GM23338 (cell line): ENCODE measurements at regions not wholly inside any gene's neighbourhood (a gene's known extent, or its start where the extent isn't known, plus 50 kb on each side); places are given as distances from the start of the nearest gene placed in this dataset.

Source experiments
- ATAC-seq: fragments of 200-7000 bp; cut with Tn5 transposase; 3 replicates; pipeline ENCODE4 v1.9.1; 2020
- DNase-seq: peaks from one replicate; pipeline ENCODE4 v3.0.0-alpha.2; 2015; ENCODE audit warnings: low spot score
- H2AFZ ChIP-seq: fragments of 200-600 bp; sonication (generic); 2 replicates; pipeline ENCODE4 v1.8.0; 2016; ENCODE audit warnings: antibody characterized with exemption, mild to moderate bottlenecking, moderate library complexity
- H3F3A ChIP-seq: fragments of 200-600 bp; sonication (generic); replicated peaks from 2 replicates; pipeline ENCODE4 v1.8.0; 2017; ENCODE audit warnings: antibody characterized with exemption, mixed run types, low read depth
- H3K27ac ChIP-seq: fragments of 200-600 bp; sonication (generic); 2 replicates; pipeline ENCODE4 v1.6.1; 2016; ENCODE audit warnings: low read depth
- H3K27me3 ChIP-seq: fragments of 200-600 bp; sonication (generic); 2 replicates; pipeline ENCODE4 v1.8.0; 2016; ENCODE audit warnings: mild to moderate bottlenecking, mixed run types, moderate library complexity; ENCODE audit not compliant: insufficient read depth
- H3K36me3 ChIP-seq: fragments of 200-600 bp; sonication (generic); 2 replicates; pipeline ENCODE4 v1.8.0; 2016; ENCODE audit warnings: mild to moderate bottlenecking; ENCODE audit not compliant: insufficient read depth
- H3K4me1 ChIP-seq: fragments of 200-600 bp; sonication (generic); 2 replicates; pipeline ENCODE4 v1.8.0; 2016; ENCODE audit warnings: mild to moderate bottlenecking, moderate library complexity; ENCODE audit not compliant: insufficient read depth
- H3K4me2 ChIP-seq: fragments of 200-600 bp; sonication (generic); 2 replicates; pipeline ENCODE4 v1.7.1; 2017; ENCODE audit warnings: mixed run types
- H3K4me3 ChIP-seq: fragments of 200-600 bp; sonication (generic); 2 replicates; pipeline ENCODE4 v1.6.1; 2016; ENCODE audit warnings: mixed run types
- H3K79me2 ChIP-seq: fragments of 200-600 bp; sonication (generic); replicated peaks from 2 replicates; pipeline ENCODE4 v1.8.0; 2017; ENCODE audit warnings: mild to moderate bottlenecking; ENCODE audit not compliant: insufficient read depth
- H3K9me2 ChIP-seq: fragments of 200-600 bp; sonication (generic); 2 replicates; pipeline ENCODE4 v1.8.0; 2017; ENCODE audit not compliant: insufficient read depth
- H4K20me1 ChIP-seq: fragments of 200-600 bp; sonication (generic); replicated peaks from 2 replicates; pipeline ENCODE4 v1.8.0; 2017; ENCODE audit warnings: mild to moderate bottlenecking; ENCODE audit not compliant: insufficient read depth
- H3K27ac Mint-ChIP-seq: 2 replicates; pipeline ENCODE4 v1.8.0; 2020; ENCODE audit warnings: inconsistent platforms, mild to moderate bottlenecking, moderate library complexity, mixed read lengths
- H3K27me3 Mint-ChIP-seq: 3 replicates; pipeline ENCODE4 v1.8.0; 2022; ENCODE audit warnings: low read depth, mild to moderate bottlenecking, moderate library complexity, mixed read lengths, inconsistent platforms; ENCODE audit not compliant: insufficient read depth, poor library complexity
- H3K36me3 Mint-ChIP-seq: 3 replicates; pipeline ENCODE4 v1.8.0; 2021; ENCODE audit warnings: low read depth, mild to moderate bottlenecking, inconsistent platforms, moderate library complexity, mixed read lengths
- H3K4me1 Mint-ChIP-seq: 3 replicates; pipeline ENCODE4 v1.8.0; 2020; ENCODE audit warnings: mild to moderate bottlenecking, inconsistent platforms, mixed read lengths
- H3K4me3 Mint-ChIP-seq: 3 replicates; pipeline ENCODE4 v1.8.0; 2021; ENCODE audit warnings: moderate library complexity, mild to moderate bottlenecking, inconsistent platforms, mixed read lengths
- H3K9me3 Mint-ChIP-seq: 3 replicates; pipeline ENCODE4 v1.8.0; 2020; ENCODE audit warnings: moderate library complexity, mild to moderate bottlenecking, inconsistent platforms, mixed read lengths
- CTCF ChIP-seq, 2 experiments: fragments of 200-600 bp in 1 of 2; sonication (generic) in 1 of 2; conservative IDR thresholded peaks; 2 replicates each; pipeline versions ENCODE4 v1.5.1 to v1.6.1; 2016 to 2017; ENCODE audit warnings: antibody characterized with exemption in 2 of 2, low read depth in 2 of 2, mild to moderate bottlenecking in 2 of 2, moderate library complexity in 1 of 2
- ETS1 ChIP-seq: IDR thresholded peaks from 2 replicates; pipeline ENCODE4 v1.6.1; 2016; ENCODE audit warnings: antibody characterized with exemption
- EZH2phosphoT487 ChIP-seq: fragments of 200-600 bp; sonication (generic); IDR thresholded peaks from one replicate; pipeline ENCODE4 v1.8.1; 2018; ENCODE audit warnings: antibody characterized with exemption; ENCODE audit not compliant: unreplicated experiment
- NANOG ChIP-seq: IDR thresholded peaks from 2 replicates; pipeline ENCODE4 v1.6.1; 2016; ENCODE audit warnings: antibody characterized with exemption, borderline replicate concordance
- REST ChIP-seq: IDR thresholded peaks from one replicate; pipeline ENCODE4 v1.6.1; 2018; ENCODE audit warnings: antibody characterized with exemption; ENCODE audit not compliant: unreplicated experiment
- STAT1 ChIP-seq: IDR thresholded peaks from one replicate; pipeline ENCODE4 v1.6.1; 2016; ENCODE audit warnings: antibody characterized with exemption; ENCODE audit not compliant: unreplicated experiment
- ZNF462 ChIP-seq: fragments of 250-450 bp; sonication (Bioruptor Pico); IDR thresholded peaks from 2 replicates; pipeline ENCODE4 v1.5.0; 2020; ENCODE audit warnings: mild to moderate bottlenecking, moderate library complexity

GRCh38 chr13:52903320-52903719, 54.9 kb upstream of the PCDH8 start:
- no peaks in the 10 kb centered on the region for H3K9me2 ChIP-seq
- H3K4me1 ChIP-seq = peaks cover 90% of the 10 kb centered on the region

More at GRCh38 chr13:52903320-52903719, 54.9 kb upstream of the PCDH8 start:
- peaks cover 16% of the 10 kb centered on the region for H3K27me3 Mint-ChIP-seq
- Histone ChIP-seq H3K27ac (no peak overlapping the region), H4K20me1 (no peaks in the 10 kb centered on the region), H3K4me3 (no peak overlapping the region), H3K79me2 (no peaks in the 10 kb centered on the region), H3K27me3 (peaks cover 7% of the 10 kb centered on the region; the same call in 1 of the 2 replicates), H3K36me3 (no peaks in the 10 kb centered on the region), H3F3A (peaks cover 4% of the 10 kb centered on the region), H2AFZ (no peak overlapping the region), H3K4me2 (peak overlapping the region; percentile 53; the same call in 1 of the 2 replicates)
- DNase-seq (no peak), ATAC-seq (no peak)
- TF ChIP-seq EZH2phosphoT487 = no peak
- no peak for TF ChIP-seq ZNF462 (CRISPR knock-in tag)
- no peak for TF ChIP-seq STAT1
- no peak for TF ChIP-seq CTCF (conservative IDR thresholded peaks at IDR 0.05; ENCODE audit: low read depth in 2 of 2)
- TF ChIP-seq REST = no peak
- no peak for TF ChIP-seq NANOG
- TF ChIP-seq ETS1 = no peak
- peaks cover 72% of the 10 kb centered on the region for H3K4me1 Mint-ChIP-seq
- H3K36me3 Mint-ChIP-seq = no peaks in the 10 kb centered on the region
- H3K9me3 Mint-ChIP-seq = no peaks in the 10 kb centered on the region
- no peak overlapping the region for H3K27ac Mint-ChIP-seq
- no peak overlapping the region for H3K4me3 Mint-ChIP-seq
